Activated CD4-positive, alpha-beta T cell treated with anti-CD3 and anti-CD28 coated beads for 4 hours (primary cell): ENCODE measurements at regions not wholly inside any gene's neighbourhood (a gene's known extent, or its start where the extent isn't known, plus 50 kb on each side); places are given as distances from the start of the nearest gene placed in this dataset.
"Not testable (repeated sequence)": the region's sequence is repeated elsewhere in the genome, so short reads cannot be mapped to it uniquely, and the experiment has no call there.

ENCODE experiments used
- DNase-seq, 2 donors: peaks; one replicate each; pipeline ENCODE4 v3.0.0-alpha.2; 2020

GRCh38 chr3:43838877-43839276 lies 148.1 kb downstream of the ABHD5 start:
- DNase-seq, result no peak

GRCh38 chr3:43843386-43843785 lies 152.6 kb downstream of the ABHD5 start:
- no peak for DNase-seq

- DNase-seq, result no peak
Measured at GRCh38 chr3:43844757-43845156, 154.0 kb downstream of the ABHD5 start.

DNA sequence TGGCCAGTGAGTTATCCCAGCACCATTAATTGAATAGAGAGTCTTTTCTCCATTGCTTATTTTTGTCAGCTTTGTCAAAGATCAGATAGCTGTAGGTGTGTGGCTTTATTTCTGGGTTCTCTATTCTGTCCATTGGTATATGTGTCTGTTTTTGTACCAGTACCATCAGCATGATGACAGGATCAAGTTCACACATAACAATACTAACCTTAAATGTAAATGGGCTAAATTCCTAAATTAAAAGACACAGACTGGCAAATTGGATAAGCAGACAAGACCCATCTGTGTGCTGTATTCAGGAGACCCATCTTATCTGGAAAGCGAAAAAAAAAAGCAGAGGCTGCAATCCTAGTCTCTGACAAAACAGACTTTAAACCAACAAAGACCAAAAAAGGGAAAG lies 154.8 kb downstream of the ABHD5 start:
- not testable (repeated sequence) for DNase-seq

DNA sequence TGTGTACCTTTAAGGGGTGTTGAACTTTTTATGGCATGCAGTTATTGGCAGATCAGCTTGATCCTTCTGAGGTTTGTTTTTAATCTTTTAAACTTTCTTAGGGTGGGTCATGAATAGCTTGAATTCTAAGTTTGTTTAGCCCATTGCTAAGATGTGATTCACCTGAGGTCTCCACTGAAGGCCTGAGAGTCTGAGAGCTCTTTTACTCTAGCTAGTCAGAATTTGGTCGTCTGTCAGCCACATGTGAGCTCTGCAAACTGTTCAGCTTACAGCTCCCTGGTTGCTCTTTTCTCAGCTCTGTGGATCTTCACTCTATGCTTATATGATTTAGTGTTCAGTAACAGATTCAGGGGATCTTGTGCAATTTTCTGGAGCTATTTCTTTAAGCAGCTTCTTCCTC lies 161.3 kb downstream of the ABHD5 start:
- no peak for DNase-seq

GRCh38 chr3:43854283-43854682 lies 163.5 kb downstream of the ABHD5 start:
- no peak for DNase-seq

GRCh38 chr3:43854916-43855315 lies 164.2 kb downstream of the ABHD5 start:
- DNase-seq, result no peak

- peak in 1 of 2 donors; percentile 32 for DNase-seq
Measured at GRCh38 chr3:43855674-43856299, 165.0 kb downstream of the ABHD5 start.

DNA sequence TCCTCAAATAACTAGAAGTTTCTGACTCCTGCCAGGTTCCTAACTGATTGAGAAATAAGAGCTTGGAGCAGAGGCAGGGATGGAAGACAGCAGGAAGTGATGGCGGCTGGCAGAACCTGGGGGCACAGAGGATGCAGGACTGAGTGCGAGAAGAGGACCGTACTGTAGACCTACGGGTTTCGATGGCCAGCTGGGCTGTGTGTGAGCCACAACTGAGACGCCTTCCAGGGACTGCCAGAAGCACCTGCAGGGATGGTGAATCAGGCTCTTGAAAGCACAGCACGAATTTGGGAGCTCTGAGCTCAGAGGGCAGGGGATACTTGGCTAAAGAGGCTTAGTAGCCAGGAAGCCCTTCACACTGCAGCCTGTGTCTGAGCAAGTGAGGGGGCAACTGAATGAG lies 165.6 kb downstream of the ABHD5 start:
- no peak for DNase-seq

GRCh38 chr3:43856761-43857160 lies 166.0 kb downstream of the ABHD5 start:
- no peak for DNase-seq

DNA sequence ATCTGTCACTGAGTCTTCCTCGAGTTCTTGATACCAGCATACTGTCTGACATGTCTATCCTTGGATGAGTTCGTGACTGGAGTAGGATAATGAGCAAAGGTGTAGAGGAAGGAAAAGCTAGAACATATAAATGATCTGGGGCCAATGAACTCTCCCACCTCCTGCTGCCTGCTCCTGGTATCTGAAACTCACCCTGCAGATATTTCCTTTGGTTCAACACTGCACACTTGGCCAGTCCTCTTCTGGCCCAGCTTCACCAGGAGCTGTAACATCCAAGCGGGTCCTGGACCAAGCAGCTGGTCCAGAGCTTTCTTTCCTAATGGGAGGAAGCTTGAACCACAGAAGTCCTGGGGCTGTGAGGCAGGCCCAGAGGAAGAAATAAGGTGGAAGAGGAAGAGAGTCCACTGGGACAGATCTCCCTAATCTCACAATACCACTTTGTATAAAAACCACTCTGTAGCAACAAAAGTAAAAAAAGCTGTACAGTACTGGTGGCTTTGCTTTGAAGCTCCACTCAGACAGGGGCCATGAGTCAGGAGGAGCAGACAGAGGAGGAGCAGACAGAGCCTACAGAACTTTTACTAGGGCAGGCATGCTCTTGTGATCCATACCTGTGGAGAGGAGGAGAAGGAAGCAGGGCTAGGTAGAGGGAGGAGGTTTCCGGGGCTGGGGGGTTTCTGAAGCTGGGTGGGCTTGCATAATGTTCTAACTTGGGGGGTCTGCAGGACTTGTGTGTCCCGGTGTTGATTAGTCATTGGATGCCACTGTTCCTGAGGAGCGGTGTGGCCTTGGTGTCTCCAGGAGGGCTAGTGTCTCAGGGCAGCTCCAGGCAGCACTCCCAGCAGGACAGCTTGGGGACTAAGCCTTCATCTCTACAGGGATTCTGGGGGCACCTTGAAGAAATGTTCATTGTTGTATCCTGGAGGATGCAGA lies 166.9 kb downstream of the ABHD5 start:
- no peak for DNase-seq

DNA sequence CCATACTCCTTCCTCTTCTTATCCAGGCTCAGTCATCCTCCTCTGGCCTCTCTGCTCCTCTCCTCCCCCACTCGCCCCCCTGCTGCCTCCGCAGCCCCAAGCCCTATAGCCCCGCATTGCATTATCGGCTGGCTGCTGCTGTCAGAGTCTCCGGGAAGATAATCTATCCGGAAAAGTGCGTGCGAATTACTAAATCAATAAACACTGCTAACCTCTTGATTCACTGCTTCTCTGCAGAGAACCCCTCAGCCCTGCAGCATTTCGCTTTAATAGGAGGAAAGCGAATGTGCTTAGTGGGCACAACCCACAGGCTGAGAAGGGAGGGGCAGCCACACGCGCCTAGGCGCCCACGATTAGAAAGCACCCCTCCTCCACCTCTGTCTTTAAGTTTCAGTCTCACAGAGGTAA lies 167.6 kb downstream of the ABHD5 start:
- DNase-seq, result no peak

GRCh38 chr3:43859766-43860165 lies 169.0 kb downstream of the ABHD5 start:
- DNase-seq, result no peak

DNA sequence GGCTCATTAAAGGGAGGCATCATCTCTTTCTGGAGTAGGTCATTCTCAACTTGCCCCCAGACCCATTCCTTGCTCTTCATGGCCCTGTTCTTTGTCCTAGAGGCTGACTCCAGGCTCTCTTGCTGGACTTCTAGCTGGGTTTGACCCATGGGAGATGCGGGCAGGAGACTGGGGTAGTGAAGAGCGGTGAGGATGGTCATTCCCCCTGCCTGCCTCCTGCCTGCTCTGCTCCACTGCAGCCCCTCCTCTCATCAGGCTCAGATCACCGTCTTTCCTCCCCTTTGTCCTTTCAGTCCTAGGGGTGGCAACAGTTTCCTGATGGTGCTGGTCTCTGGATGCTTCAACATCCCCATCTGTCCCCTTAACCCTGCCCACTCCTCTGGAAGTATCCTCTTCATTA lies 170.9 kb downstream of the ABHD5 start:
- DNase-seq, result no peak

DNA sequence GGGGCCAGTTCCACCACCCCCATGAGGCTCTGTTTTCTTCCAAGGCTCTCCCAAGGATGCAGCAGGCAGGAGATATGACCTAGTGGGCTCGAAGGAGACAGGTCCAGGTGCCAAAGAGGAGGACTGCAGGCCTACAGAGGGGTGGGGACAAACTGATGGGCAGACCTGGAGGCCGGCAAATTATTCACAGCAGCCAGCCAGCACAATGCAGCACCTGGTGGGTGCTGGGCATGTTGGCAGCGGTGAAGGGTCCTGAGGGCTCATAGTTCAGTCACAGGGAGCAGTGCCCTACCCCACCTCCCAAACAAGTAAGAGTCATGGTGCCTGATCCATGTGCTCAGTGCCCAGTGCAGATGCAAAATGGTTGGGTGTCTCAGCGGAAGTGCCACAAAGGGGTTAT lies 171.7 kb downstream of the ABHD5 start:
- no peak for DNase-seq

DNA sequence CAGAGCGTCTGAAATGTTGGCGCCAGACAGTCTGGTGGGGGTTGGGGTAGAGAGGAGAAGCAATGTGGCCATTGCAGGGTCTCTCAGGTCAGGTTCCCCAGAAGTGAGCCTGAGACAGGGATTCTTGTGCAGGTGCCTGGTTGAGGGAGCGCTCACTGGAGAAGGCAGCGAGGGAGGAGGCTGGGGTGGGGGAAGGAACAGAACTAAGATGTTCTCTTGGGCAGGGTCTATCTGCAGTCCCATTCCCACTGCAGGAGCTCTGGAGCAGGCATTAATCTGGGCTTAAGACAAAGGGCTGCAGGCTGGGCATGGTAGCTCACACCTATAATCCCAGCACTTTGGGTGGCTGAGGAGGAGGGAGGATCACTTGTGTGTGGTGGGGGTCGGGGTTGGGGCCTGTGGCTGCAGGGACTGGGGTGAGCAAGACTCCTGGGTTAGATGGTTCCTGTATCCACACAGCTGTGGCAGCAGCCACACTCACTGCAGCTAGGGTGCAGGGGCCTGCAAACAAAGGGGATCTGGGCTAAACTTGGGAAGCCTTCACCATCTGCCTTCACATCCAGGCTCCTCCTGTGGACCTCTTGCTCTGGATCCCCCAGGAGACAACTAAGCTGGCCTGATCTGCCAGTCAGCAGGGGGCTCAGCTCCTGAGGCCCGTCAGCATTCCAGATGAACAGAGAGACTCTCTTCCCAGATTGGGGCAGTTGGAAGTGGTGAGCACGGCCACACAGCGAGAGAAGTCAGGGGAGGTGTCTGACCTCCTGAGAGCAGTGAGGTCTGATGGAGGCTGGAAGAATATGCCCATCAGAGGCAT lies 172.5 kb downstream of the ABHD5 start:
- DNase-seq, result no peak

DNA sequence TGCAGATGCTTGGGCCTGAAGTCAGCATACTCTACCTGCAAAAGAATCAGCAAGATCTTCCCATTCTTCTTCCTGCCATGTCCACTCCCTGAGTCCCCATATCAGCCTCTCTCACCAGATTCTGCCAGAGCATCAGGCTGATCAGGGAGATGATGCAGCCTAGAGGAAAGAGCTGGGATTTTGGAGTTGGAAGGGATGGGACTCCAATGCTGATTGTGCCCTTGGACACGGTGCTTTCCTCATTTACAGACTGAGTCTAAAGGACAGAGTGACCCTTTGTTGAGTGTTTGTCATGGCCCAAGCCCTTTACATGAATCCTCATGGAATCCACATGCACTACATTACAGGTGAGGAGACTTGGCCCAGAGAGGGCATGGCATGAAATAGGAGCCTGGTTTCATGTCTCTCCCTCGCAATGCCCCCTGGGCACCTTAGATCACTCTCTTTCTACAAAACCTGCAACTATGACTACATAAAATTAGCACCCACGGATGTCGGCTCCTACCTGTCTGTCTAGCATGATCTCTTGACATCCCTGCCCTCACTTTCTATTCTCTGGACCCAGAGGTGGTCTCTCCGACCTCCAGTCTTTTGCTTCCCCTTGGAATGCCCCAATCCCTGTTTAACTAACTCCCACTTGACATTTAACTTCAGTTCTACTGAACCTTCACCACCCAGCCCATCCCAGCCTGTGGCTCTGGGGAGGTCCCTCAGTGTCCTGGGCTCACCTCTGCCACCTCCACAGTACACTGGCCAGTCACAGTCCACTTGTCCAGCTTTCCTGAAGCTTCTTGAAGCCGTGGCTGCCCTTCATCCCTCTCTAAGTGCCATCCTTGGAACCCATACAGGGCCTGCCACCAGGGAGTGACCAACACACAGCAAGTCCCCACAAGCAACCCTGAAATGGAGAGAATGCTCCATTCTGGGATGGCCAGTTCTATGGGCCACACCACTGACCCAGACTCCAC lies 173.5 kb downstream of the ABHD5 start:
- DNase-seq, result no peak

DNA sequence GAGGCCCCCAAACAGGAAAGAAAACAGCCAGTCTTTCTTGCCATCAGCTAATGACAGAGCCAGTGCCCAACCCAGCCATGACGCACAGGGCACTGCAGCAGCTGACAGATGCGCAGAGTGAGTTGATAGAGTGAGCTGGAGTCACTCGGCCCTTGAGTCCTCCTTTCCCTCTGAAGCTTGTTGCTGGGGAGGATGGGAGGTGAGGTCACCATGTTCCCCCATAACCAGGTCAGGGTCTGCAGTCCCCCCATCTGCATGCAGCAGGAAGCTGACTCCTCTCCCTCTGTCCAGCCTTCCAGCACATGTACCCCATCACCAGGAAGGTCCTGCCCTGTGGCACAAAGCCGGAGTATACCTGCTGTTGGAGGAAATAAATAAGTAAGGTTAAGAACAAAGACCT lies 174.6 kb downstream of the ABHD5 start:
- DNase-seq, result no peak

DNA sequence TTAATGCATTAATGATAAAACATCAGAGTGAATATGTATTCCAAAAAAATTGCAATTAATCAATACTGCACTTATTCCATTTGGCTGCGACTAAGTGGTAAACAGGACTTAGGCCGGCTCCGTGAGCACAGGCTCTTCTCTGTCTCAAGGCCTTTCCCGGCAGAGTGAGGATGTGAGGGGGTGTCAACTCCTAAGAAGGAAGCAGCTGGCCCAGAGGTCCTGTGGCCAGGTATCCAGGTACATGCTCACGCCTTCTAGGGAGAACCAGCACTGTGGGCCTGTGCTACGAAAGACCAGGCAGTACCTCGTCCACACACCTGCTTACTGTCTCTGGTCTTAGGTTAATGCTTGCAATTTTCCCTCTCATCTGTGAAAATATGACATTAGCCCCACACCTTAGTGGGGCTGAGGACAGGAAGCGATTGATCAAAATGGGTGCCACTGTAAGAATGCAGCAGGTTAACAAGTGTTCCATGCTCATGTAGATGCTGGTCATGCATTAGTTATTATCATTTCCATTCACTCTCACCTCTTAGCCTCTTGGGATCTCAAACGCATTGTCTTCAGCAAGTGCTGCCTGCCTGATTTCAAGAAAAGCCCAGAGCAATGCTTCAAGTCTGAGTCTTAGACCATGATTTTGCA lies 175.3 kb downstream of the ABHD5 start:
- DNase-seq, result no peak

- DNase-seq, result no peak
Measured at GRCh38 chr3:43866529-43867353, 176.0 kb downstream of the ABHD5 start.
